Muscle of back (tissue), 3 donors: ENCODE measurements at regions not wholly inside any gene's neighbourhood (a gene's known extent, or its start where the extent isn't known, plus 50 kb on each side); places are given as distances from the start of the nearest gene placed in this dataset.

Experiments
- DNase-seq, 3 donors: peaks; one replicate each; pipeline versions ENCODE4 v3.0.0 to v3.0.0-alpha.2; 2013

DNA sequence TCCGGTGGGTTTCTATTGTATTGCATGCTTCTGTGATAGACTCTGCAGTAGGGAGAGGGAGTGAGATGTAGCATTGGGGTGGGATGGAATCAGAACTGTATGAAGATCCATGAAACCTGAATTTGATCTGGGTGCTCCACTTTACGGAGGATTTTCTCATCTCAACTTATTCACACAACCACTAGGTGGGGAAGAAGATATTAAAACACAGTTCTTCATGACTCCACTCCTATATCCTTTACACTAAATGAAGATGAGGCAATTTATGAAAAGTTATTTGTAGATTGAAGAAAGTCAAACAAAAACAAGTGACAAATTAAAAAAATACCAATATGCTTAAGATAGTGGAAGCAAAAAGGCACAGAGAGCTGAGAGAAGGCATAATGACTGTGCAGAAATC, 92.6 kb upstream of the PDGFD start:
- peak in 1 of 3 donors; percentile 10 for DNase-seq

DNA sequence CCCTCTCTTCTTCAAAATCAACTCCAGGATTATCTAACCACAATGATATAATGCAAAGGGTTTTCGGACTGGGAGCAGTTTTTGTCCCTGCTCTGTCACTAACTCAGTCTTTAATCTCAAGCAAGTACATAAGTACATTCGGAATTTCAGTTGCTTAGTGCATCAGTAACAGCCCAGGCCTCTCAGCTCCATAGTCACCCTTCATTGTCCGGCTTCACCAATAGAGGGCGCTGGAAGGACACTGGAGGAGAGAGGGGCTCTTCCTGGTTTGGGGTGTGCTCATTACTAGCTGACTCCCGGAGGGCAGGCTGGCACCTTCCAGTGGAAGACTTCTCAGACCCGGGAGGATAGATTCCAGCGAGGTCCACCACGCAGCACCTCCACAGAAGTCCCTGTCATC, 90.4 kb upstream of the PDGFD start:
- peak in 2 of 3 donors; percentile 11 to 14 for DNase-seq

DNA sequence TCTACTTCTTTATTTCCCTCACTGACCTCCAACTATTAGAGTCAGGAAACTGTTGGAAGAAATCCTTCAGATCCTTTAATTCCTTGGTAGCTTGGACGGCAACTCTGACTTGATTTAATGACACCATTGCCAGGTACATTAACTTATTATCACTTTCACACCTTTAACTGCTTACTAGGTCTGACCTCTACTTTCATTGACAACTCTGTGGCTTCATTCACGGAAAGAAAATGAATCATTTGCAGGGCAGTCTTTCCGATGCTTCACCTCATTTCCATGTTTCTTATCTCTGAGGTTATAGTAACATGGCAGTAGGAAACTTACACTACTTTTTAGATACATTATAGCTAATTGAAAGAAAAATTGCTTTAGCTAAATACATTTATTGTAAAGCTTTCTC, 82.6 kb upstream of the PDGFD start:
- no peak for DNase-seq

DNA sequence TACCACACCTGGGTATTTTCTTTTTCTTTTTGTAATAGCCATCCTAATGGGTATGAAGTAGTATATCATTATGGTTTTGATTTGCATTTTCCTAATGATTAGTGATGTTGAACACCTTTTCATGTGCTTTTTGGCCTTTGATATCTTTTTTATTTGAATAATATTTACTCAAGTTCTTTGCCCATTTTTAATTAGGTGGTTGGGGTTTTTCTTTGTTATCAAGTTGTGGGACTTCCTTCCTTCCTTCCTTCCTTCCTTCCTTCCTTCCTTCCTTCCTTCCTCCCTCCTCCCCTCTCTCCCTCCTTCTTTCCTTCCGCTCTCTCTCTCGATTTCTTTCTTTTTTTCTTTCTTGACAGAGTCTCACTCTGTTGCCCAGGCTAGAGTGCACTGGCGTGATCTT, 75.0 kb upstream of the PDGFD start:
- DNase-seq, result no peak

DNA sequence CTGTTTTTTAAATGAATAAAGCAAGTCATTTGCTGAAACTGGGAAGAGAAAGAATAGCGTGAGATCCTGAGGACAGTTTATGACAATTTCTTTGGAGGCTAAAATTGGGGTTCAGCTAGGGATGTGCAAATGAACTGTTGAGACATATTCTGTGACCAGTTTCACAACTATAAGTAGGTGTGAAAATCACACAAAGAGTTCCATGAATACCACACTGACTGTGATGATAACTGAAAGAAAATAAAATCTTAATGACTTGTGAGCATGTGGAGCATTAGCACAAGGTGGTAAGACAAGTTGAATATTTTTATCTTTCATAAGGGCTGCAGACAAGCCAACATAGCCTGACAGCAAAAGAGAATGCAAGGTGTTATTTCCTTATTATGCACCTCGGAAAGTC, 61.1 kb upstream of the PDGFD start:
- no peak for DNase-seq

DNA sequence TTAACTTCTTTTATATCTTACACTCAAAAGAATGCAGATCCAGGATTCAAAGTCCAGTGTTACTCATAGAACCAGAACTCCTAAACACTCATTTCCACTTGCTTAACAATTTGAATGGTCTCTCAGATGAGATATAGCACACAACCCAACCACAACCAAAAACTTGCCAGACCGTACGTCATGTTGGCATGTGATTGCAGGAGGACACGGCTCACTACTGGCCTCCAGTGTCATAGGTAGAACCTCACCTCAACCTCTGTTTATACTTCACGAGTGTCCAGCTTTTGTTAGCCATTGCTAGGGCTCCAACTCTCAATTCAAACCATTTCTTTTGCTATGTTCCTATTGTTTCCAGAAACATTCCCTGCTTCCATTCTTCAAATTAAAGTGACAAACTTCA, 58.5 kb upstream of the PDGFD start:
- DNase-seq, result no peak

DNA sequence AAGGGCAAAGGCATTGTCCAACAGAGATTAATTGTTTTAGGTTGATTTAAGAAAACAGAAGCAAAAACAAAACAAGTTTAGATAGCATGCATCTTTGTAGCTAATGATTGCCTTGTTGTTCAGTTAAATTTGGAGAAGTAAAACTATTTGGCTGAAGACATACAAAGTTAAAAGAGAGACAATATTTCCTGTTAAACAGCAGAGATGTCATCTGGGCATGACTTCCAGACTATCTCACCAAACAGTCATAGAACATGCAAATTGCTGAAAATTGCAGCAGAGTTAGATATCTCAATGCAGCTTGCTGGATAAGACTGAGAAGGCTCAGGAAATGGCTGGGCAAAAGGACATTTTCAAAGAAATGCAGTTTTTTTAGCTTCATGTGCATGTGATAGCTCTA, 57.5 kb upstream of the PDGFD start:
- no peak for DNase-seq

DNA sequence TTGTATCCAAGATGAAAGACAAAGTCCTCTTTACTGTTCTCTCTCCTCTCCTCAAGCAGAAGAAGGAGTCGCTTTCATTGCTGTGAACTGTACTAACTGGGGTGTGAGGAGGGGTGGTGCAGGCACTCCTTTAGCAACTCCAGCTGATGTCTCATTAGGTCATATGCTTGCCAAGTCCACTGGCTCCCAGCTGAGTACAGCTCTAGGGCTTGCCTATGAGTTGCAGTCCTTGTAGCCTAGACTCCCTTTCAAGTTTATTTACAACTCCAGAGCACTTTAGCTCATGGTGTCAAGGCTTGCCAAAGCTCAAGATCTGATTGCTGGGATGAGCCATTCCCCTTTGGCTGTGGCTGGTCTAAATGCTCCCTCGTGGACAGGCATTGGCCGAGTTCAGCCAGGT, 55.1 kb upstream of the PDGFD start:
- peak; percentile 10 to 74 (median 53) for DNase-seq

DNA sequence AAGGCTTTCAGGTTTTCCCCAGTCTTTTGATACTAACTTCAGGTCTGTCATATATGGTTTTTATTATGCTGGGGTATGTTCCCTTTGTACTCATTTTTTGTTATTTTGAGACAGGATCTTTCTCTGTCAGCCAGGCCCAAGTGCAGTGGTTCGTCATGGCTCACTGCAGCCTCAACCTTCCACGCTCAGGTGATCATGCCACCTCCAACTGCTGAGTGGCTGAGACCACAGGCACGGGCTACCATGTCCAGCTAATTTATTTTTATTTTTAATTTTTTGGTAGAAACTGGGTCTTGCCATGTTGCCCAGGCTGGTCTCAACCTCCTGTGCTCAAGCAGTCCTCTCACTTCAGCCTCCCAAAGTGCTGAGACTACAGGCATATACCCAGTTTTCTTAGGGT, 50.6 kb upstream of the PDGFD start:
- DNase-seq, result no peak
